A673 (cell line): ENCODE measurements at regions not wholly inside any gene's neighbourhood (a gene's known extent, or its start where the extent isn't known, plus 50 kb on each side); places are given as distances from the start of the nearest gene placed in this dataset.

Experiments used
- EZH2 ChIP-seq: fragments of 200-600 bp; sonication (generic); IDR thresholded peaks from 2 replicates; pipeline ENCODE4 v1.6.1; 2017; ENCODE audit warnings: borderline replicate concordance, low read depth, mild to moderate bottlenecking, mixed read lengths, antibody characterized with exemption, low read length; ENCODE audit not compliant: poor library complexity, severe bottlenecking
- TF ChIP-seq, protein P1 (sequence below): fragments of 300-800, 200-600 bp; sonication (generic); conservative IDR thresholded peaks from 2 replicates; pipeline ENCODE4 v1.5.1; 2017; ENCODE audit warnings: low read depth, mild to moderate bottlenecking, antibody characterized with exemption, low read length, moderate library complexity, mixed read lengths

GRCh38 chr13:47474326-47474725 lies 526.7 kb downstream of the SUCLA2 start:
- TF ChIP-seq, protein P1, sequence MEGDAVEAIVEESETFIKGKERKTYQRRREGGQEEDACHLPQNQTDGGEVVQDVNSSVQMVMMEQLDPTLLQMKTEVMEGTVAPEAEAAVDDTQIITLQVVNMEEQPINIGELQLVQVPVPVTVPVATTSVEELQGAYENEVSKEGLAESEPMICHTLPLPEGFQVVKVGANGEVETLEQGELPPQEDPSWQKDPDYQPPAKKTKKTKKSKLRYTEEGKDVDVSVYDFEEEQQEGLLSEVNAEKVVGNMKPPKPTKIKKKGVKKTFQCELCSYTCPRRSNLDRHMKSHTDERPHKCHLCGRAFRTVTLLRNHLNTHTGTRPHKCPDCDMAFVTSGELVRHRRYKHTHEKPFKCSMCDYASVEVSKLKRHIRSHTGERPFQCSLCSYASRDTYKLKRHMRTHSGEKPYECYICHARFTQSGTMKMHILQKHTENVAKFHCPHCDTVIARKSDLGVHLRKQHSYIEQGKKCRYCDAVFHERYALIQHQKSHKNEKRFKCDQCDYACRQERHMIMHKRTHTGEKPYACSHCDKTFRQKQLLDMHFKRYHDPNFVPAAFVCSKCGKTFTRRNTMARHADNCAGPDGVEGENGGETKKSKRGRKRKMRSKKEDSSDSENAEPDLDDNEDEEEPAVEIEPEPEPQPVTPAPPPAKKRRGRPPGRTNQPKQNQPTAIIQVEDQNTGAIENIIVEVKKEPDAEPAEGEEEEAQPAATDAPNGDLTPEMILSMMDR, result no peak
- no peak for TF ChIP-seq EZH2
